ENCODE measurements at regions not wholly inside any gene's neighbourhood (a gene's known extent, or its start where the extent isn't known, plus 50 kb on each side); places are given as distances from the start of the nearest gene placed in this dataset.

DNA sequence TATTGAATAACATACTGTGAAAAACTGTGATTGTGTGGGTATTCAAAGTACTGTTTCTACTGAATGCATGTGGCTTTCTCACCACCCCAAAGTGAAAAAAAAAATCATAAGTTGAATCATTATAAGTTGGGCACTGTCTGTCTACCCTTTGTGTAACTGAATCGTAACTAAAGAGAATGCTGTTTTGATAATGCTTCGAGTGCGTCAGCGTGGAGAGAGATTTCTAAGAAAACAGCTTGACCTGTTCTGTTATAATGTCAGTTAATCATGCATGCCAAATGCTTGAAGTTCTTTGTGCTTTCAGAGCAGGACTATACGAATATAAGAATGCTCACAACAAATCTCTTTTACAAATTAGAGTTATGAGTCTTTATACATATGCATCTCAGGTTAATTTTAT lies 148.8 kb upstream of the SGCD start:
- TF ChIP-seq, protein P1, sequence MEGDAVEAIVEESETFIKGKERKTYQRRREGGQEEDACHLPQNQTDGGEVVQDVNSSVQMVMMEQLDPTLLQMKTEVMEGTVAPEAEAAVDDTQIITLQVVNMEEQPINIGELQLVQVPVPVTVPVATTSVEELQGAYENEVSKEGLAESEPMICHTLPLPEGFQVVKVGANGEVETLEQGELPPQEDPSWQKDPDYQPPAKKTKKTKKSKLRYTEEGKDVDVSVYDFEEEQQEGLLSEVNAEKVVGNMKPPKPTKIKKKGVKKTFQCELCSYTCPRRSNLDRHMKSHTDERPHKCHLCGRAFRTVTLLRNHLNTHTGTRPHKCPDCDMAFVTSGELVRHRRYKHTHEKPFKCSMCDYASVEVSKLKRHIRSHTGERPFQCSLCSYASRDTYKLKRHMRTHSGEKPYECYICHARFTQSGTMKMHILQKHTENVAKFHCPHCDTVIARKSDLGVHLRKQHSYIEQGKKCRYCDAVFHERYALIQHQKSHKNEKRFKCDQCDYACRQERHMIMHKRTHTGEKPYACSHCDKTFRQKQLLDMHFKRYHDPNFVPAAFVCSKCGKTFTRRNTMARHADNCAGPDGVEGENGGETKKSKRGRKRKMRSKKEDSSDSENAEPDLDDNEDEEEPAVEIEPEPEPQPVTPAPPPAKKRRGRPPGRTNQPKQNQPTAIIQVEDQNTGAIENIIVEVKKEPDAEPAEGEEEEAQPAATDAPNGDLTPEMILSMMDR (conservative IDR thresholded peaks at IDR 0.05; ENCODE audit: control insufficient read depth, insufficient read depth, low read depth, low read length), result no peak
- no peak overlapping the region for H3K4me3 ChIP-seq (ENCODE audit: control insufficient read depth, low read depth, low read length)
- peak; percentile 3 for DNase-seq (ENCODE audit: low read depth)

DNA sequence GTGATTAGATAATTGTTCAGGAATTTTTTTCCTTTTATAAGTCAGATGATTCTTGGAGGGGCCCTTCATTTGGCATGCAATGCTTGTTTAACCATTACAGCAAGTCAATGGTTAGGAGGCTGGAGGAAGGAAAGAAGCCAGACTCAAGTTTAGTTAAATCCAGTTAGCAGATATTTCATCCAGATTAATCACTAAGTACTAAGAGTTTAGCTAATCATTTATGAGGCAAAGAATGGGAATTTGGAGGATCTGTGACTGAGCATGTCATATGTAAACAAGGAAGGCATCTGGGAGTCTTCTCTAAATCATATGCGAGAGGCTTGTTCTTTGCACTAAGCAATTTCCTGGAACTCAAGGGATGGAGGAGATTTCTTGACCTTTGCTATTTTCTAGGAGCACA lies 145.3 kb upstream of the SGCD start:
- TF ChIP-seq, protein P1 (conservative IDR thresholded peaks at IDR 0.05; ENCODE audit: control insufficient read depth, insufficient read depth, low read depth, low read length), result no peak
- no peak overlapping the region for H3K4me3 ChIP-seq (ENCODE audit: control insufficient read depth, low read depth, low read length)
- DNase-seq (ENCODE audit: low read depth), result no peak

DNA sequence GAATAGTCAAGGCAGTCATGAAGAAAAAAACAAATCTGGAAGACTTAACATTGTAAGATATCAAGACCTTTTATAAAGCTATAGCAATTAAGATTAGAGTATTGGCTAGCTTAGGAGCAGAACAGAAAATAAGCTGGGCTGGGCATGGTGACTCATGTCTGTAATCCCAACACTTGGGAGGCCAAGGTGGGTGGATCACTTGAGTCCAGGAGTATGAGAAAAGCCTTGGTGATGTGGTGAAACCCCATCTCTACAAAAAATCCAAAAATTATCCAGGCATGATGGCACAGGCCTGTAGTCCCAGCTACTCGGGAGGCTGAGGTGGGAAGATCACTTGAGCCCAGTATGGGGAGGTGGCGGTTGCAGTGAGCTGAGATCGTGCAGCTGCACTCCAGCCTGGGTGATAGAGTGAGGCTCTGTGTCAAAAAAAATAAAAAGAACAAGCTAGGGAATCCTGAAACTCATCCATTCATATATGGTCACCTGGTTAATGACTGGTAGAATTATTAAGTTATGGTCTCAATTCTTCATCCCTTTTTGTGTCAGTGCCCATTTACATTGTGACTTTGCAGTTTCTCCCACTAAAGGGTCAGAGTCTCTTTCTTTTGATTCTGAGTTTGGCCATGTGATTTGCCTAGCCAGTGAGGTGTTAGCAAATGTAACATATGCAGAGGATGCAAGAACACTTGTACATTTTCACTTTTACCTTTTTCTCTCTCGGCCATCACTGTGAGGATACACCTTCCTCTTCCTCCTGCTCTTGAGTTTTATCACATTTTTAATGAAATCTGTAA lies 144.6 kb upstream of the SGCD start:
- DNase-seq (ENCODE audit: low read depth), result peak; percentile 62
- H3K4me3 ChIP-seq (ENCODE audit: control insufficient read depth, low read depth, low read length), result no peak overlapping the region
- TF ChIP-seq, protein P1 (conservative IDR thresholded peaks at IDR 0.05; ENCODE audit: control insufficient read depth, insufficient read depth, low read depth, low read length), result no peak

DNA sequence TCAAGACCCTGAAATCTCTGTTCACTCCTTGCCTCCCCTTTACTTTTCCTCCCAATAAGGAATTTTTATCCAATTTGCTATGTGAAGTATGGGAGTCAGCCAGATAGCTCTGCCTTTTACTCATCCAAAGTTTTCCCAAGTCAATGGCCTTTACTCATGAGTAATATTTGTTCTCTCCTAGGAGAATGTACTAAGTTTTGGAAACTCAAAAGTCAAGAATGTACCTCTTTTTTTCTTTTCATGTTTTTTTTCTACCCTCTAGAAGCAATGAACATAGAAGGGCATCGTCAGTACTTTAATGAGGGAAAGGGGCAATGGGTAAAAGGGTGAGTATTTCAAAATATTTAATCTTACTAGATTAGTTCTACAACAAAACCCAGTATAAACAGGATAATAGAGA lies 140.2 kb upstream of the SGCD start:
- DNase-seq (ENCODE audit: low read depth), result peak; percentile 78
- H3K4me3 ChIP-seq (ENCODE audit: control insufficient read depth, low read depth, low read length), result no peak overlapping the region
- TF ChIP-seq, protein P1 (conservative IDR thresholded peaks at IDR 0.05; ENCODE audit: control insufficient read depth, insufficient read depth, low read depth, low read length), result no peak

DNA sequence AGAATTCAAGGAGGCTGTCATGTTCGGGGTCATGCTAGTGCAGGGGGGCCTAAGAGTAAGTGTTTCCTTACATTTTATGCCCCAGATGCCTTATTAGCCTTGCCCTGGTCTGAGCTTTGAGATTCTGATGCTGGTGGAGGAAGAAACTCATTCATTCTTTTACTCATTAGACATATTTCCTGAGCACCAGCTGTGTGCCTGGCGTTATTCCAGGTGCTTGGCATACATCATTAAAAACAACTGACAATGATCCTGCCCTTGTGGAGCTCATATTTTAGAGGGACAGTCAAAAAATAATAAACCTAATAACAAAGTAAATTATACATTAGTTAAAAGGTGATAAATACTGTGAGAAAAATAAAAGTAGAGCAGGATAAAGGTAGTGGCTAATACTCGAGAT lies 138.9 kb upstream of the SGCD start:
- peak; percentile 43 for DNase-seq (ENCODE audit: low read depth)
- TF ChIP-seq, protein P1 (conservative IDR thresholded peaks at IDR 0.05; ENCODE audit: control insufficient read depth, insufficient read depth, low read depth, low read length), result no peak

DNA sequence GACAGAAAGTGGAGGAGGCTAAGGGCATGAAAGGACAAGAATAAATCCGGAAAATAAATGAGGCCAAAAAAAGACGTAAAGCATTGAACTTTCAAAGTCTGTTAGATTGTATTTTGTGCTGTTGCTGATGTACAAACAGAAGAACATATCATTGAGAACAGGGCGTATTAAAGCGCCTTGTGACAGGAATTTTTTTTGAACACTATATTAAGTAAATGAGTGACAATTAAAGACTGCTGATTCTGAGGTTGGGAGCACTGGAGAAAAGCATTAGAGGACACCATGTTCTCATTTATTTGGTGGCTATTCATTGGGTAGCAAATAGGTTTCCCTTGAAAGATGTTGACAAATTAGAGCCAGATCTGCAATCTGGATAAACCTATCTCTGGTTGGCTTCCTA lies 137.3 kb upstream of the SGCD start:
- TF ChIP-seq, protein P1 (conservative IDR thresholded peaks at IDR 0.05; ENCODE audit: control insufficient read depth, insufficient read depth, low read depth, low read length), result no peak
- no peak overlapping the region for H3K4me3 ChIP-seq (ENCODE audit: control insufficient read depth, low read depth, low read length)
- DNase-seq (ENCODE audit: low read depth), result no peak

More for the DNA sequence above, 138.9 kb upstream of the SGCD start:
- H3K4me3 ChIP-seq (ENCODE audit: control insufficient read depth, low read depth, low read length), result no peak overlapping the region
